ENCODE measurements at regions not wholly inside any gene's neighbourhood (a gene's known extent, or its start where the extent isn't known, plus 50 kb on each side); places are given as distances from the start of the nearest gene placed in this dataset.

- ATAC-seq: no peak
- intact Hi-C loops (cut with DNase I): no loop called here
- 70 to 84% (median 82%) methylated on average over 2 to 5 of the region's 5 CpGs for WGBS, 4 donors
Measured at GRCh38 chr11:119996556-119996955, 141.4 kb downstream of the TRIM29 start.

GRCh38 chr11:119995730-119996491 is 142.0 kb downstream of the TRIM29 start:
- Histone ChIP-seq H3K4me1 (peaks cover 0 to 3% (median 0%) of the 10 kb centered on the region in 12 donors), H3K9me3 (peaks cover 0 to 6% (median 0%) of the 10 kb centered on the region in 12 donors), H3K4me3 (no peak overlapping the region), H3K27ac (no peak overlapping the region), H3K36me3 (no peaks in the 10 kb centered on the region), H3K27me3 (peaks cover 0 to 13% (median 0%) of the 10 kb centered on the region in 9 donors)
- 67 to 83% (median 73%) methylated on average over 6 of the region's 6 CpGs for whole genome bisulfite sequencing, 4 donors
- intact Hi-C loops (cut with DNase I): no loop called here
- no peak for TF ChIP-seq POLR2A (IDR thresholded peaks at IDR 0.05)
- TF ChIP-seq CTCF (IDR thresholded peaks at IDR 0.05): no peak
- no peak for ATAC-seq
- DNase-seq: no peak

More at GRCh38 chr11:119996556-119996955, 141.4 kb downstream of the TRIM29 start:
- Histone ChIP-seq H3K36me3 (no peaks in the 10 kb centered on the region), H3K27ac (no peak overlapping the region), H3K4me3 (no peak overlapping the region), H3K4me1 (no peaks in the 10 kb centered on the region), H3K9me3 (peaks cover 0 to 6% (median 0%) of the 10 kb centered on the region in 12 donors), H3K27me3 (peaks cover 0 to 16% (median 0%) of the 10 kb centered on the region in 9 donors)
- DNase-seq: no peak
- TF ChIP-seq POLR2A (IDR thresholded peaks at IDR 0.05) (no peak), CTCF (IDR thresholded peaks at IDR 0.05) (no peak)

GRCh38 chr11:119993722-119994121 is 144.2 kb downstream of the TRIM29 start:
- 57 to 85% (median 68%) methylated on average over 3 to 4 of the region's 4 CpGs for WGBS, 4 donors
- ATAC-seq: peak in 1 of 4 donors; percentile 49

More at GRCh38 chr11:119993722-119994121, 144.2 kb downstream of the TRIM29 start:
- intact Hi-C loops (cut with DNase I): no loop called here
- peak in 1 of 12 donors; percentile 19 for TF ChIP-seq CTCF (IDR thresholded peaks at IDR 0.05)
- TF ChIP-seq POLR2A (IDR thresholded peaks at IDR 0.05): no peak
- peak in 1 of 5 donors; percentile 39 for DNase-seq
- H3K9me3 ChIP-seq: no peaks in the 10 kb centered on the region
- H3K4me3 ChIP-seq: no peak overlapping the region
- H3K36me3 ChIP-seq: no peaks in the 10 kb centered on the region
- H3K4me1 ChIP-seq: peaks cover 0 to 20% (median 7%) of the 10 kb centered on the region in 12 donors
- H3K27me3 ChIP-seq: peaks cover 0 to 7% (median 0%) of the 10 kb centered on the region in 9 donors
- no peak overlapping the region for H3K27ac ChIP-seq
